ENCODE measurements at regions not wholly inside any gene's neighbourhood (a gene's known extent, or its start where the extent isn't known, plus 50 kb on each side); places are given as distances from the start of the nearest gene placed in this dataset.

DNA sequence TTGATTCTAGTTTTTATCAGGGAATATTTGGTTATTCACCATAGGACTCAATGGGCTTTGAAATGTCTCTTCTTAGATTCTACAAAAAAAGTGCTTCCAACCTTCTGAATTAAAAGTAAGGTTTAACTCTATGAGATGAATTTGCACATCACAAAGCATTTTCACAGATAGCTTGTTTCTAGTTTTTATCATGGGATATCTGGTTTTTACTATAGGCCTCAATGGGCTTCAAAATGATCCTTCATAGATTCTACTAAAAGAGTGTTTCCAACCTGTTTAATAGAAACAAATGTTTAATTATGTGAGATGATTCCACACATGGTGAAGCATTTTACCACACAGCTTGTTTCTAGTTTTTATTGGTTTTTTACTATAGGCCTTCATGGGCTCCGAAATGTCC, 560.7 kb downstream of the KCNJ18 start:
- DNase-seq, result no peak
- Histone ChIP-seq H3K27ac (ENCODE audit: low read length) (no peak overlapping the region), H3K4me3 (ENCODE audit: low read length) (no peak overlapping the region), H3K79me2 (ENCODE audit: low read length) (no peaks in the 10 kb centered on the region), H3K4me1 (ENCODE audit: low read length) (no peaks in the 10 kb centered on the region), H3K9me3 (replicated peaks; ENCODE audit: insufficient read depth, low read length) (no peaks in the 10 kb centered on the region), H4K20me1 (ENCODE audit: insufficient read depth, low read length) (no peaks in the 10 kb centered on the region), H2AFZ (ENCODE audit: low read length) (no peak overlapping the region), H3K27me3 (replicated peaks; ENCODE audit: insufficient read depth, low read length) (no peaks in the 10 kb centered on the region), H3F3A (ENCODE audit: insufficient read depth, low read length) (no peaks in the 10 kb centered on the region), H3K9ac (ENCODE audit: low read length) (no peak overlapping the region), H3K4me2 (ENCODE audit: low read depth, low read length) (no peak overlapping the region), H3K9me2 (replicated peaks; ENCODE audit: insufficient read depth, low read length) (no peaks in the 10 kb centered on the region), H3K36me3 (replicated peaks; ENCODE audit: insufficient read depth, low read length) (no peaks in the 10 kb centered on the region)
- TF ChIP-seq EZH2phosphoT487 (IDR thresholded peaks at IDR 0.05; ENCODE audit: low read length) (no peak), EZH2 (optimal IDR thresholded peaks at IDR 0.05; ENCODE audit: low read depth, low read length) (no peak)
- TF ChIP-seq, protein P1, sequence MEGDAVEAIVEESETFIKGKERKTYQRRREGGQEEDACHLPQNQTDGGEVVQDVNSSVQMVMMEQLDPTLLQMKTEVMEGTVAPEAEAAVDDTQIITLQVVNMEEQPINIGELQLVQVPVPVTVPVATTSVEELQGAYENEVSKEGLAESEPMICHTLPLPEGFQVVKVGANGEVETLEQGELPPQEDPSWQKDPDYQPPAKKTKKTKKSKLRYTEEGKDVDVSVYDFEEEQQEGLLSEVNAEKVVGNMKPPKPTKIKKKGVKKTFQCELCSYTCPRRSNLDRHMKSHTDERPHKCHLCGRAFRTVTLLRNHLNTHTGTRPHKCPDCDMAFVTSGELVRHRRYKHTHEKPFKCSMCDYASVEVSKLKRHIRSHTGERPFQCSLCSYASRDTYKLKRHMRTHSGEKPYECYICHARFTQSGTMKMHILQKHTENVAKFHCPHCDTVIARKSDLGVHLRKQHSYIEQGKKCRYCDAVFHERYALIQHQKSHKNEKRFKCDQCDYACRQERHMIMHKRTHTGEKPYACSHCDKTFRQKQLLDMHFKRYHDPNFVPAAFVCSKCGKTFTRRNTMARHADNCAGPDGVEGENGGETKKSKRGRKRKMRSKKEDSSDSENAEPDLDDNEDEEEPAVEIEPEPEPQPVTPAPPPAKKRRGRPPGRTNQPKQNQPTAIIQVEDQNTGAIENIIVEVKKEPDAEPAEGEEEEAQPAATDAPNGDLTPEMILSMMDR (IDR thresholded peaks at IDR 0.05; ENCODE audit: low read length), result no peak

- no peaks in the 10 kb centered on the region for H3K9me2 ChIP-seq (replicated peaks; ENCODE audit: insufficient read depth, low read length)
- no peaks in the 10 kb centered on the region for H3K27me3 ChIP-seq (replicated peaks; ENCODE audit: insufficient read depth, low read length)
- no peak overlapping the region for H2AFZ ChIP-seq (ENCODE audit: low read length)
- H3F3A ChIP-seq (ENCODE audit: insufficient read depth, low read length), result no peaks in the 10 kb centered on the region
- H3K36me3 ChIP-seq (replicated peaks; ENCODE audit: insufficient read depth, low read length), result no peaks in the 10 kb centered on the region
- H3K27ac ChIP-seq (ENCODE audit: low read length), result no peak overlapping the region
- H3K9ac ChIP-seq (ENCODE audit: low read length), result no peak overlapping the region
- DNase-seq, result no peak
- H3K4me2 ChIP-seq (ENCODE audit: low read depth, low read length), result no peak overlapping the region
- no peaks in the 10 kb centered on the region for H3K4me1 ChIP-seq (ENCODE audit: low read length)
- no peaks in the 10 kb centered on the region for H4K20me1 ChIP-seq (ENCODE audit: insufficient read depth, low read length)
- no peak overlapping the region for H3K4me3 ChIP-seq (ENCODE audit: low read length)
- H3K79me2 ChIP-seq (ENCODE audit: low read length), result no peaks in the 10 kb centered on the region
- no peaks in the 10 kb centered on the region for H3K9me3 ChIP-seq (replicated peaks; ENCODE audit: insufficient read depth, low read length)
- TF ChIP-seq EZH2phosphoT487 (IDR thresholded peaks at IDR 0.05; ENCODE audit: low read length) (no peak), EZH2 (optimal IDR thresholded peaks at IDR 0.05; ENCODE audit: low read depth, low read length) (no peak)
- TF ChIP-seq, protein P1 (IDR thresholded peaks at IDR 0.05; ENCODE audit: low read length), result no peak
These were observed 573.5 kb downstream of the KCNJ18 start for GRCh38 chr17:22265807-22266206.

- H3K36me3 ChIP-seq (replicated peaks; ENCODE audit: insufficient read depth, low read length), result no peaks in the 10 kb centered on the region
- DNase-seq, result no peak
- H3K79me2 ChIP-seq (ENCODE audit: low read length), result no peaks in the 10 kb centered on the region
- no peak overlapping the region for H3K4me2 ChIP-seq (ENCODE audit: low read depth, low read length)
- H2AFZ ChIP-seq (ENCODE audit: low read length), result no peak overlapping the region
- H3K9ac ChIP-seq (ENCODE audit: low read length), result no peak overlapping the region
- no peaks in the 10 kb centered on the region for H3K9me2 ChIP-seq (replicated peaks; ENCODE audit: insufficient read depth, low read length)
- no peaks in the 10 kb centered on the region for H3K27me3 ChIP-seq (replicated peaks; ENCODE audit: insufficient read depth, low read length)
- no peak overlapping the region for H3K27ac ChIP-seq (ENCODE audit: low read length)
- H3K4me3 ChIP-seq (ENCODE audit: low read length), result no peak overlapping the region
- H3F3A ChIP-seq (ENCODE audit: insufficient read depth, low read length), result no peaks in the 10 kb centered on the region
- H3K4me1 ChIP-seq (ENCODE audit: low read length), result no peaks in the 10 kb centered on the region
- no peaks in the 10 kb centered on the region for H4K20me1 ChIP-seq (ENCODE audit: insufficient read depth, low read length)
- no peaks in the 10 kb centered on the region for H3K9me3 ChIP-seq (replicated peaks; ENCODE audit: insufficient read depth, low read length)
- TF ChIP-seq EZH2 (optimal IDR thresholded peaks at IDR 0.05; ENCODE audit: low read depth, low read length) (no peak), EZH2phosphoT487 (IDR thresholded peaks at IDR 0.05; ENCODE audit: low read length) (no peak)
- TF ChIP-seq, protein P1 (IDR thresholded peaks at IDR 0.05; ENCODE audit: low read length), result no peak
These were observed 573.9 kb downstream of the KCNJ18 start for GRCh38 chr17:22266231-22266630.
